Stomach (tissue), 8 donors: ENCODE measurements at regions not wholly inside any gene's neighbourhood (a gene's known extent, or its start where the extent isn't known, plus 50 kb on each side); places are given as distances from the start of the nearest gene placed in this dataset.

ENCODE experiments used
- DNase-seq, 2 donors: peaks; one replicate each; pipeline versions ENCODE4 v3.0.0 to v3.0.0-alpha.2; 2013 to 2019
- H3K27ac ChIP-seq, 5 donors: fragments of 200-600 bp in 4 of 5; sonication (generic) in 4 of 5; one replicate each; pipeline ENCODE4 v1.5.1; 2013 to 2019; ENCODE audit warnings: mild to moderate bottlenecking in 1 of 5, moderate library complexity in 1 of 5
- H3K27me3 ChIP-seq, 3 donors: fragments of 200-600 bp; sonication (generic); one replicate each; pipeline ENCODE4 v1.5.1; 2017 to 2019; ENCODE audit warnings: mixed run types in 1 of 3
- H3K36me3 ChIP-seq, 4 donors: fragments of 200-600 bp; sonication (generic); 1 replicate in 3 of 4; 2 replicates in 1 of 4; pipeline ENCODE4 v1.5.1; 2016 to 2019
- H3K4me1 ChIP-seq, 4 donors: fragments of 200-600 bp; sonication (generic); one replicate each; pipeline ENCODE4 v1.5.1; 2016 to 2019
- H3K4me3 ChIP-seq, 4 donors: fragments of 200-600 bp; sonication (generic) in 3 of 4; one replicate each; pipeline ENCODE4 v1.5.1; 2016 to 2019; ENCODE audit warnings: mild to moderate bottlenecking in 1 of 4
- H3K9me3 ChIP-seq, 4 donors: fragments of 200-600 bp; sonication (generic); one replicate each; pipeline ENCODE4 v1.5.1; 2016 to 2019
- CTCF ChIP-seq, 7 experiments: fragments of 450-650 bp in 4 of 7; fragments of 200-600 bp in 3 of 7; sonication (generic) in 3 of 7; IDR thresholded peaks; one replicate each; pipeline ENCODE4 v1.5.1; 2016 to 2019; ENCODE audit warnings: antibody characterized with exemption in 7 of 7, control low read depth in 2 of 7, mild to moderate bottlenecking in 1 of 7
- EP300 ChIP-seq: sonication (generic); formaldehyde crosslinking; IDR thresholded peaks from one replicate; pipeline ENCODE4 v1.6.1; 2017; ENCODE audit warnings: antibody characterized with exemption
- POLR2A ChIP-seq, 4 donors: fragments of 450-650 bp; IDR thresholded peaks; one replicate each; pipeline ENCODE4 v1.6.1; 2016; ENCODE audit warnings: antibody characterized with exemption in 4 of 4, control low read depth in 2 of 4, mild to moderate bottlenecking in 1 of 4, moderate library complexity in 1 of 4
- POLR2AphosphoS5 ChIP-seq, 3 donors: sonication (generic); formaldehyde crosslinking; IDR thresholded peaks; one replicate each; pipeline ENCODE4 v1.6.1; 2016; ENCODE audit warnings: antibody characterized with exemption in 3 of 3
- WGBS, 5 donors: extraction: QIAGEN DNeasy Blood & Tissue Kit in 3 of 5; methylation state at CpG; one replicate each; pipeline versions ENCODE4 v1.1.5 to v1.1.7; 2013 to 2018; 5-methylcytosine and 5-hydroxymethylcytosine counted together
- intact Hi-C: fragments of 100-400 bp; cut with DNase I; formaldehyde crosslinking; loops from one replicate; pipeline ENCODE4 v1.15.1; 2023; ENCODE audit warnings: low total_unique reads
- donor health status: healthy with polysubstance abuse.
- donor health status: Bipolar disorder and iron deficiency.
- donor health status: healthy.

DNA sequence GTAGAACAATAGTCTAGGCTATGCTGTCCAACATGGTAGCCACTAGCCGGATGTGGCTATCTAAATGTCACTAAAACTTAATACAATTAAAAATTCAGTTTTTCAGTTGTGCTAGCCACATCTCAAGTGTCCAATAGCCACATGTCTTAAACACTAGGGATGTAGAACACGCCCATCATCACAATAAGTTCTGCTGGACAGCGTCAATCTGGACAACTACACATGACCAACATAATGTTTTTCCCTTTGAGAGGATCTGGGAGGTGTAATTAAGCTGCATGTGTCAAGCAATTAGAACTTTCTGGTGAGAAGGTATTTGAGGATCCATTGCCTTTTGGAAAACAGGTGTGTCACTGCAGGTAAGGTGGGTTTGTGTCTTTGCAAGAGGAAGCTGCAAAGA is 424.6 kb upstream of the WWC1 start:
- intact Hi-C loops, result no loop called here
- DNase-seq, result no peak
- no peaks in the 10 kb centered on the region for H3K27me3 ChIP-seq
- H3K9me3 ChIP-seq, result no peaks in the 10 kb centered on the region
- H3K4me3 ChIP-seq, result no peak overlapping the region
- WGBS, 5 donors, result 78 to 86% (median 80%) methylated on average over 3 of the region's 3 CpGs
- no peaks in the 10 kb centered on the region for H3K36me3 ChIP-seq
- no peak for TF ChIP-seq CTCF (IDR thresholded peaks at IDR 0.05)
- no peak for TF ChIP-seq POLR2AphosphoS5 (IDR thresholded peaks at IDR 0.05)
- TF ChIP-seq EP300, result no peak
- no peak for TF ChIP-seq POLR2A (IDR thresholded peaks at IDR 0.05)
- H3K4me1 ChIP-seq, result no peaks in the 10 kb centered on the region
- H3K27ac ChIP-seq, result no peak overlapping the region

GRCh38 chr5:167867281-167867680 is 424.2 kb upstream of the WWC1 start:
- 61 to 71% (median 64%) methylated on average over 5 of the region's 5 CpGs for WGBS, 5 donors
- H3K4me1 ChIP-seq, result no peaks in the 10 kb centered on the region
- no peak for DNase-seq
- no peaks in the 10 kb centered on the region for H3K9me3 ChIP-seq
- no peak overlapping the region for H3K27ac ChIP-seq
- H3K36me3 ChIP-seq, result no peaks in the 10 kb centered on the region
- no peak for TF ChIP-seq CTCF (IDR thresholded peaks at IDR 0.05)
- no peak for TF ChIP-seq POLR2A (IDR thresholded peaks at IDR 0.05)
- TF ChIP-seq POLR2AphosphoS5 (IDR thresholded peaks at IDR 0.05), result no peak
- no peak for TF ChIP-seq EP300
- H3K27me3 ChIP-seq, result no peaks in the 10 kb centered on the region
- H3K4me3 ChIP-seq, result no peak overlapping the region
- intact Hi-C loops, result no loop called here

GRCh38 chr5:167869125-167869524 is 422.3 kb upstream of the WWC1 start:
- 51 to 79% (median 67%) methylated on average over 3 of the region's 3 CpGs for WGBS, 5 donors
- TF ChIP-seq POLR2A (IDR thresholded peaks at IDR 0.05) (no peak), CTCF (IDR thresholded peaks at IDR 0.05) (no peak), POLR2AphosphoS5 (IDR thresholded peaks at IDR 0.05) (no peak), EP300 (no peak)
- intact Hi-C loops, result no loop called here
- no peak for DNase-seq
- Histone ChIP-seq H3K4me1 (no peaks in the 10 kb centered on the region), H3K27ac (no peak overlapping the region), H3K27me3 (no peaks in the 10 kb centered on the region), H3K4me3 (no peak overlapping the region), H3K36me3 (no peaks in the 10 kb centered on the region), H3K9me3 (no peaks in the 10 kb centered on the region)

DNA sequence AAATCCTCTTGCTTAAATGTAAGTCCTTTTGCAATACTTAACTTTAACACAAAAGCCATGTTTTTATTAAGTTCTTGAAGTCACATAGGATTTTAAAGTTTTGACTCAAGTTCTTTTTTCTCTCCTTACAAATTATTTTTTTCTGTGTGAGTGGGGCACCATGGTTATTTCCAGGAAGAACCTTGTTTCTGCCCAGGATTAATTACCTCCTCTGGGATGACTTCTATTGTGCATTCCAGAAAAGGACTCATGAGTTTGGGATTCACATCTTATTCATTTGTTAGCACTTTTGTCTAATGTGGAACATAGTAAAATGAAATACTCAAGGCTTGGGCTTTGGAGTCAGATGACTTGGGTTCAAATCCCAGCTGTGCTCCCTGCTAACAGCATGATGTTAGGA is 421.4 kb upstream of the WWC1 start:
- Histone ChIP-seq H3K4me1 (no peaks in the 10 kb centered on the region), H3K27ac (no peak overlapping the region), H3K27me3 (no peaks in the 10 kb centered on the region), H3K4me3 (no peak overlapping the region), H3K36me3 (no peaks in the 10 kb centered on the region), H3K9me3 (no peaks in the 10 kb centered on the region)
- intact Hi-C loops, result no loop called here
- TF ChIP-seq CTCF (IDR thresholded peaks at IDR 0.05) (no peak), EP300 (no peak), POLR2A (IDR thresholded peaks at IDR 0.05) (no peak), POLR2AphosphoS5 (IDR thresholded peaks at IDR 0.05) (no peak)
- no peak for DNase-seq
